Iris pigment epithelial cell (primary cell): ENCODE measurements at regions not wholly inside any gene's neighbourhood (a gene's known extent, or its start where the extent isn't known, plus 50 kb on each side); places are given as distances from the start of the nearest gene placed in this dataset.

ENCODE experiments used
- DNase-seq: peaks from one replicate; pipeline ENCODE4 v3.0.0-alpha.2; 2011; ENCODE audit warnings: low read depth

- DNase-seq = no peak
These were observed 75.8 kb upstream of the GPC1 start for GRCh38 chr2:240359695-240360094.

DNA sequence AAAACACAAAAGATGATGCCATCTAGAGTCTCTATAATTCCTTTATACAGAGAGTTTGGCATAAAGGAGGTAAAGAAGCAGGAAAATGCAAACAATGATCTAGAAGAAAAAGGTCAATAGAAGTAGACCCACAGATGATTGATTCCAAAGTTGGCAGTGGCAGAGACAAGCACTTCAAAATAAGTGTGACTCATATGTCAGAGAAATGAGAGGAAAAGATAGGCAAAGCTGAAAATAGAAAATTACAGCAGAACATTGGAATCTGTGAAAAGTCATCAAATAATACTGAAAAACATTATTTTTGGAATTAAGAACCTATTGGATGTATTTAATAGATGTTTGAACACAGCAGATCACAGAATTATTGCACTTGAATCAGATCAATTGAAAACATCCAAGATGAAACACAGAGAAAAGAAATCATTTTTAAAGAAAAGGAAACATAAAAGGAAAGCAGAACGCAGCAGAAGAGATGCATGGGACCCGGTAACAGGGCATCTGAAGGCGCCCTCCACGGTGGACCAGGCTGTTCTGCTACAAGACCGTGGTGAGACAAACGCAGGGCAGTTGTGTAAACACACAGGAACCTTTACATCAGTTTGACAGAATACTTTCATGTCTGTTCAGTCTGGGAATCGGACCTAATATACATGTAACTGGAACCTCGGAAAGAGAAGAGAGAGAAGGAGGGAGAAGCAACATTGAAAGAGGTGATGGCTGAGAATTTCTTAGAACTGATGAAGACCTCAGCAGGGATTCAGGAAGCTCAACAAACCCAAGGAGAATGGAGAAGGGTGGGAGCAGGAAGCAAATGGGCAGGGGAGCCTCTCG is 74.6 kb upstream of the GPC1 start:
- no peak for DNase-seq

GRCh38 chr2:240362216-240362755 is 73.2 kb upstream of the GPC1 start:
- DNase-seq = no peak

DNA sequence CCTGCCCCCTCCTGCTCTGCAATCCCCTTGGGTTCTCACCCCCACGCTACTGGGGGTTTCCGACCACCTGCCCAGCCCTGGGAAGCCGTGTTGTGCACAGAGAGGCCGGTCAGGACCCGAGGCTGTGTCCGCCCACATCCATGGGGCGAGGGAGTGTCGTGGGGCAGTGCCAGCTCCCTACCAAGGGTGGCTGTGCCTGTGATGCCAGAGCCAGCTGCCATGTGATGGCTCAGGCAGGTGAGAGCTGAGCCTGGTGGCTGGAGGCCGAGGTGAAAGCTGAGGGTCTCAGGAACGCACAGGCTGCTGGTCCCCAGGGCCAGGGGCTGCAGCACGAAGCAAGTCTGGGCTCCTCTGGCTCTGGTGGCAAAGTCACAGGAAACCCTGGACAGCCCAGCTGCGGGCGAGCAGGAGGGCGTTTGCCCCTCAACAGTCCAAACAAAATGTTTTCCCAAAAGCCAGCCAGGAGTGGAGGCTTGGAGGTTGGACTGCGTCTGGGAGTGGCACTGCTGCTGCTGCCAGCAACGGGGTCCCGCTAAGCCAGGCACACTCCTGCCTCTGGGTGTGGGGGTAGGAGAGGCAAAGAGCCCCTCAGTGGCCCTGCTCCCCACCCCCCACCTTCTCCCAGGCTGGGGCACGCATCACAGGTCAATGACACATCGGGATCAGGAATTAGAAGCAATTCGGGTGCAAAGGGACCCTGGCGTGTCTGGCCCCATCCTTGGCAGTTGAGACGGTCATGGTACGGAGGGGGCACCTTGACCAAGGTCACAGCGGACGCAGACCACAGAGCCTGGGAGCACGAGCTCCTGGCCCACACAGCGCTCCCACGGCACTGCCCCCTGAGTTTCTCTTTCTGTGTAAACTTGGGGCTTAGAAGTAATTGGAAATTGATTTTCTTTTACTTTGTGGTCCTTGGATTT is 72.4 kb upstream of the GPC1 start:
- DNase-seq = no peak

DNA sequence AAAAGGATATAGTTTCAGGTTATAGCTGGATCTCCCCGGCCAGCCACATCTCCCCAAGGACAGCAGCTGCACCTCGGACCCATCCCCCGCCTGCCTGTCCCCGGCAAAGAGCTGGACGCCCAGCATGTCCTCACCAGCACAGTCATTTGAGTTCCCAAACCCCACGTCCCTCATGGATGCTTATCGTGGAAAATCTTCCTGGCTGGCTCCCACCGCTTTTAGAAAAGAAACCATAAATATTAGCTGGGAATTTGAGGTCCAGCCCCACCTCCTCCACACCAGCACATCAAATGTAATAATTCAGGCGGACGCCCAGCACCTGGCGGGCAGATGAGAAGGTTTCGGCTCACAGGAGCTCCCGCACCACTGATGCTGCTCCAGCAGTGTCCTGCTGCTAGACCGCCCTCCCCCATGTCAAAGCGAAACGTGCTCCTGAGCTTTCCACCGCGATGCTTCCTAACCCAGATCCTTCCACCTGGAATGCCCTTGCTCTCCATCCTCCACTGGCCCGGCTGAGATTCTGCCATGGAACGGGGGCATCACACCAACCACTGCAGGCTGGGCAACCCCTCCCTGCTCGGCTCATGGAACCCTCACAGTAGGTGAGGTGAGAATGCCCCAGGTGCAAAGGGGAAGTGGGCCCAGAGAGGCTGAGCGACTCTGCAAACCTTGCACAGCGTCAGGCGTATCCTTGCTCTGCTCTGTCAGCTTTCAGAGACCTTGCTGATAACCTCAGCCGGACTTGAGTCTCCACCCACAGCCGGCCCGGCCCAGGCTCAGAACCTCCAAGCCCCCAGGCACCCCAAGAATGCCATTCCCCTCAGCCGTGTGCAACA is 71.5 kb upstream of the GPC1 start:
- no peak for DNase-seq

GRCh38 chr2:240364582-240364960 is 70.9 kb upstream of the GPC1 start:
- no peak for DNase-seq

- DNase-seq = no peak
These were observed 70.3 kb upstream of the GPC1 start for GRCh38 chr2:240364961-240365775.

- DNase-seq = no peak
These were observed 69.4 kb upstream of the GPC1 start for GRCh38 chr2:240365971-240366471.

GRCh38 chr2:240366901-240367300 is 68.6 kb upstream of the GPC1 start:
- DNase-seq = no peak

DNA sequence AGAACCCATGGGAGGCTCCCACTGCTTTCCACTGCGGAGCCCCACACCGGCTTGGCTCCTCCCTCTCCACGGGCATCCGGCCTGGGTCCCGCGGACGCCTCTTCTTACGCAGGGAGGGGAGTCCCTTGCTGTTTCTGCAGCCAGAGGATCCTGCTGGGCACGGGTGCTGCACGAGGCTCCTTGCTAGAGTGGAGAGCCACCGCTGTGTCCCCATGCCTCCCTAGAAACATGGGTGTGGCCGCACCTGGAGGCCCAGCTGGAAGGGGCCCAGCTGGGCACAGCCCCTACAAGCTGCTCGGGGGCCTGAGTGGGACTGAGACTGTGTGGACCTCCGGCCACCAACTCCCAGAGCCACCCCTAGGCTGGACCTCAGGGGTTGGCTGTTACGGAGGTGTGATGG is 67.7 kb upstream of the GPC1 start:
- no peak for DNase-seq

DNA sequence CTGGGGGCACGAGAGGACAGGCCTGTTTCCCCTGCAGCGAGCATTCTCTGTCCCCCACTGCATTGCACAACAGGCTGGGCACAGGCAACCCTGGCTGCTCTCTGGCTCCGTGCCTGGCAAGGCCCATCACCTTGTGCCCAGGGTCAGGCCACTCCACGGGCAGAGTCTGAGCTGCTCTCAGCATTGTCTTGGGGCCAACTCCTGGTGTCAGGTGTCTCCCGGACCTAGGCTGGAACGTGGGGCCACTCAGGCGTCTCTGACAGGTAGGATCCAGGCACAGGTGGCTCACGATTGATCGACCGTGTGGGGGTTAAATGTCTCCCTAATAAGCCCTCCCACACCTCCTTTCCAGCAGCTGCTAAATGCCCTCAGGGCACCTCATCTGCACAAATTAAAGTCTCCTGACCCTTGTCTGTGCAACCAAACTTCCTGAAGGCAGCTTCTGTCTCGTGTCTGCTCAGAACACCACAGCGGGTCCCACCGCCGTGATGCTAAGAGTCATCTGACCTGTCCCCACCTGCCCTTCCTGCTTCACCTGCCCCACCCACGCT is 66.6 kb upstream of the GPC1 start:
- no peak for DNase-seq

DNA sequence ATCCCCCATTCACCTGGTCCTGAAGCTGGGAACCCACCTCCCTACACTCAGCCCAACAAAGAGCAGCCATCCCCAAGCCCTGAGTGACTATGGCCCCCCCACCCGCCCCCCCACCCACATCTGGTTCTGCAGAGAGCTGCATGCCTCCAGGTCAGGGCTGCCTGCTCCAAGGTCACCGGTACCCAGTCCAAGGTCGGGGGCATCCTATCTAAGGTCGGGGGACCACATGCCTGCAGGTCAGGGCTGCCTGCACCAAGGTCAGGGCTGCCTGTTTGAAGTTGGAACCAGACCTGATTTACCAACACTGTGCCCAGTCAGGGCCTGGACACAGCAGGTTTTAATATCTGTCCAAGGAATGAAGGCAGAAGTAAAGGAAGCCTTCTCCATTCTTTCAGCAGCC is 66.1 kb upstream of the GPC1 start:
- DNase-seq = no peak

- DNase-seq = peak; percentile 83
These were observed 65.5 kb upstream of the GPC1 start for GRCh38 chr2:240369801-240370585.

- DNase-seq = no peak
These were observed 64.1 kb upstream of the GPC1 start for GRCh38 chr2:240371129-240372000.

DNA sequence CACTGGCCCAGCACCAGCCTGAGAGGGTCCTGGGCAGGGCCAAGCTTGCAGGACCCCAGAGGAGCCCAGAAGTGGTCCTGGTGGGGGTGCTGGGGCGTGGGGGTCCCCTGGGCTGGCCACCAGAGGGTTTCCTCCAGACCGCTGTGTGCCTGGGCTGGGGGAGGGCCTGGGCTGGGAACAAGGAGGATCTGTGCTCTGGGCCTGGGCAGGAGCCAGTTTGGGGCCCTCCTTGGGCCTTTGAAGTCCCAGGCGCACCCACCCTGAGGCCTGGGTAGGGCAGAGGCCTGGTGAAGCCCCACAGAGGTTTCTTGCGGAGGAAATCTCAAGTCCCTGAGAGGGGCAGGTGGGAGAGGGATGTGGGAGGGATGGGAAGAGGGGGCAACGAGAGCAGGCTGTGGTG is 63.4 kb upstream of the GPC1 start:
- DNase-seq = no peak

- no peak for DNase-seq
These were observed 62.1 kb upstream of the GPC1 start for GRCh38 chr2:240373289-240373885.

DNA sequence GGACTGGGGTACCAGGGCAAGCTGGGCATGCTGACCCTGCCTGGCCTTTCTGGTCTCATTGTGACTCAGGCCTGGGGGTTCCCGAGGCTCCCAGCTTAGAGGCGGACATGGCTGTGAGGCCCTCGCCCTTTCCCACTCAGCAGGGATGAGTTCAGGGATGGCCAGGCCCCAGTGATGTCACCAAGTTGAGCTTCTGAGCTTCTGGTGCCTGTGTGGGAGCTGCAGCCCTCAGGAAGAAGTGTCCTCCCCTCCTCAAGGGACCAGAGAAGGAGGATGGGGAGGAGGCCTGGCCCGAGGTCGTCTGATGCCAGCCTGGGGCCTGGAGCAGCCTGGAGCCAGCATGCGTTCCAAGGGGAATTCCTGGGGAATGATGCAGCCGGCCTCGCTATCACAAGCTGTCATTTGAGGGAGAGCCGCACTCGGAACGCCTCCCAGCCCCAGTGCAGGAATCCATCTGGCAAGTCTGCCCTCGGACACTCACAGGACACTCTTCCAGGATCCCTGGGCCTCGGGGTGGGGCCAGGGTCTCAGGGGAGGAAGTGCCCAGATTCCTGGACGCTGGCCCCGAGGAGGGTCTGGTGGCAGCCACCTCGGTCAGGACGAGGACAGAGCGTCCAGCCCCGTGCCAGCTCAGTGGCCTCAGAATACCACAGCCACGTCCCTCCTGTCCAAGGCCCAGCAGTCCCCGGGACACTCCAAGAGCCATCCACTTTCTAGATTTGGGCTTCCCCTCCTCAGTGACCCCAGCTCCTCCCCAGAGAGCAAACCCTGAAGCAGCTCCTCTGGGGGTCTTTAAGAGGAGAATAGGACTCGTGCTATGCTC is 61.2 kb upstream of the GPC1 start:
- peak; percentile 75 for DNase-seq
